Fibroblast of pulmonary artery (primary cell): ENCODE measurements at regions not wholly inside any gene's neighbourhood (a gene's known extent, or its start where the extent isn't known, plus 50 kb on each side); places are given as distances from the start of the nearest gene placed in this dataset.

Experiments used
- DNase-seq: peaks from one replicate; pipeline ENCODE4 v3.0.0-alpha.2; 2010; ENCODE audit warnings: low read depth
- H3K4me3 ChIP-seq: replicated peaks from 2 replicates; pipeline ENCODE4 v1.5.1; 2011; ENCODE audit warnings: low read depth, mild to moderate bottlenecking, control low read depth, low read length, moderate library complexity
- CTCF ChIP-seq: IDR thresholded peaks from 2 replicates; pipeline ENCODE4 v1.5.1; 2011; ENCODE audit warnings: mild to moderate bottlenecking, control low read depth, low read length, inconsistent platforms; ENCODE audit errors: missing control alignments

- no peak for DNase-seq
- no peak for TF ChIP-seq CTCF
- H3K4me3 ChIP-seq = no peak overlapping the region
These were observed 106.3 kb upstream of the CARD18 start for GRCh38 chr11:105245781-105246315.

- no peak overlapping the region for H3K4me3 ChIP-seq
- peak; percentile 96 for DNase-seq
- no peak for TF ChIP-seq CTCF
These were observed 104.7 kb upstream of the CARD18 start for GRCh38 chr11:105244160-105244825.

- H3K4me3 ChIP-seq = no peak overlapping the region
- no peak for DNase-seq
- no peak for TF ChIP-seq CTCF
These were observed 101.6 kb upstream of the CARD18 start for GRCh38 chr11:105241136-105241535.

GRCh38 chr11:105236664-105237063, 97.1 kb upstream of the CARD18 start:
- H3K4me3 ChIP-seq = no peak overlapping the region
- no peak for TF ChIP-seq CTCF
- peak; percentile 39 for DNase-seq

- TF ChIP-seq CTCF = no peak
- no peak overlapping the region for H3K4me3 ChIP-seq
- no peak for DNase-seq
These were observed 93.7 kb upstream of the CARD18 start for GRCh38 chr11:105233285-105233684.

- no peak overlapping the region for H3K4me3 ChIP-seq
- no peak for DNase-seq
- no peak for TF ChIP-seq CTCF
These were observed 92.5 kb upstream of the CARD18 start for GRCh38 chr11:105232021-105232420.

- no peak for DNase-seq
- TF ChIP-seq CTCF = no peak
- H3K4me3 ChIP-seq = no peak overlapping the region
These were observed 91.0 kb upstream of the CARD18 start for GRCh38 chr11:105230586-105230985.
